Activated naive CD4-positive, alpha-beta T cell treated with anti-CD3 and anti-CD28 coated beads, Interleukin-2, amount 50 U/mL, for 72 hours (primary cell): ENCODE measurements at regions not wholly inside any gene's neighbourhood (a gene's known extent, or its start where the extent isn't known, plus 50 kb on each side); places are given as distances from the start of the nearest gene placed in this dataset.

Experiments
- ATAC-seq, 2 donors: fragments of 150-1000 bp; cut with Tn5 transposase; 2 replicates each; pipeline ENCODE4 v1.10.0; 2021; ENCODE audit warnings: mild to moderate bottlenecking in 2 of 2, moderate library complexity in 2 of 2
- DNase-seq, 2 donors: peaks; one replicate each; pipeline ENCODE4 v3.0.0; 2021 to 2022; ENCODE audit warnings: low spot score in 2 of 2
- H3K27ac Mint-ChIP-seq, 2 donors: one replicate each; pipeline ENCODE4 v1.8.0; 2022; ENCODE audit warnings: mild to moderate bottlenecking in 2 of 2, mixed read lengths in 2 of 2
- H3K36me3 Mint-ChIP-seq, 2 donors: one replicate each; pipeline ENCODE4 v1.8.0; 2022; ENCODE audit warnings: mixed read lengths in 2 of 2
- H3K9me3 Mint-ChIP-seq, 2 donors: one replicate each; pipeline ENCODE4 v1.8.0; 2022; ENCODE audit warnings: mixed read lengths in 2 of 2

DNA sequence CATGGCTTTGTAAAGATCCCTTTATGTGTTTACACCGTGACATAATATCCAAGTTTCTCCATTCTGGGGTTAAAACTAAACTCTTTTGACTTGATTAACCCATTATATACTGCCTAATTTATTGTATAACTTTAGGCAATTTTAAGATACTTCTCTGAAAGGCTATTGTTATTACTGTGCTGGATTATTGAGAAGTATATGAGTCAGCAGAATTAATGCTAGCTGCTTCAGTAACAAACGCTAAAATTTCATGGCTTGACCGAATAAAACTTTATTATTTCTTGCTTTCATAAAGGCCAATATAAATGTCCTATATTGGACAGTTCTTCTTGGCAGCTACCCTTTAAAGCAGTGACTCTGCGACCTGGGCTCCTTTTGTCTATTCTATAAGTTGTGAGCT, 853.9 kb downstream of the SORCS3 start:
- Mint-ChIP-seq H3K36me3 (no peaks in the 10 kb centered on the region), H3K27ac (no peak overlapping the region), H3K9me3 (peaks cover 0 to 4% of the 10 kb centered on the region in 2 donors)
- DNase-seq (no peak), ATAC-seq (no peak)

DNA sequence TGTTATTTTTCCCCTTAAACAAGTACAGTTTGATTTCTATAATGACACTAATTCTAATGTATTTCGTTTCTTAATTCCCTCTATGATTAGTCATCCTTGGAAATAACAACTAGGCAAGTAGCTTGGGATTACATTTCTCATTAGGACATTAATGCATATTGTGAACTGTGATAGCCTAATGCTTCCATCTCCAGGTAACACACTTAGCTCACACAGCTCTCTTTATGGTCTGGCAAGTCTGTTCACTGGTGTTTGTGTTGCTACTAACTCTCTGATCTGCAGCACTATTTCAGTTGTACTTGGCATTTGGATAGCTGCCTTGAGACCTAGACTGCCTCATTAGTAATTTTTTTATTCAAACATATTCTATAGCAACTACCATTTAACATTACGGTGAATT, 853.2 kb downstream of the SORCS3 start:
- Mint-ChIP-seq H3K9me3 (peaks cover 0 to 4% of the 10 kb centered on the region in 2 donors), H3K36me3 (no peaks in the 10 kb centered on the region), H3K27ac (no peak overlapping the region)
- no peak for DNase-seq
- no peak for ATAC-seq

GRCh38 chr10:105473170-105473569, 832.1 kb downstream of the SORCS3 start:
- ATAC-seq, result no peak
- Mint-ChIP-seq H3K27ac (no peak overlapping the region), H3K9me3 (peaks cover 0 to 7% of the 10 kb centered on the region in 2 donors), H3K36me3 (no peaks in the 10 kb centered on the region)
- no peak for DNase-seq

DNA sequence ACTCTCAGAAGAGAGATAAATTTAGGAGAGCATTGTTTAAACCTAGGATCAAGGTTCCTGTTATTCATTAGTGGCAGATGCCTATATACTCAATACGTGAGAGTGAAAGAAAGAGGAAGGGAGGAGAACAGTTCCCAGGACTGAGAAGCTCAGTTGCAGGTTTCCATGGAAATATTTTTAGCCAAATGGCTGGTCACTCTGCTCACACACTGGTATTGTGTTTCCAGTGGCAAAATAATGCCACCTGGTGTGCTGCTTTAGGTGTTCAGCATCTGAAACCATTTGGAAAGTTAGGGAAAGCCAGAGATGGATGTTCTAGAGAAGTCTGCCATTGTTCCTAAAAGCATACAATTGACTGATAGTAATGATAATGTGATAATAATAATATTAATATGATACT, 827.7 kb downstream of the SORCS3 start:
- Mint-ChIP-seq H3K9me3 (peaks cover 0 to 5% of the 10 kb centered on the region in 2 donors), H3K27ac (no peak overlapping the region), H3K36me3 (no peaks in the 10 kb centered on the region)
- no peak for ATAC-seq
- DNase-seq, result no peak

DNA sequence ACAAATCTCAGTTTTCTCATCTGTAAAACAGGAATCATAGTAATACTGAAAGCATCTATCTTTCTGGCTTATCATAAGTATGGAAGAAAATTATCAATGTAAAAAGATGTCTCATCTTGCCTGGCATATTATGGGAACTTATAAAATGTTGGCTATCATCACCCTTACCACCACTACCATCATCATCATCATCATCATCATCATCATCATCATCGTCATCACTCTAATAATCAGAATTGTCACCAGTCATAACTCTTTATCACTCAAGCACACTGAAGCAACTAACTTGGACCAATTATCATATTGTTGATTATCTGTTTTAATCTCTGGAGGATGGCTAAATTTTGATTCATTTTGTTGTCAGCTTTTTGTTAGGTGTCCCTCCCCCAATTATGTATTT, 825.4 kb downstream of the SORCS3 start:
- ATAC-seq (no peak), DNase-seq (no peak)
- Mint-ChIP-seq H3K27ac (no peak overlapping the region), H3K9me3 (peaks cover 11 to 15% of the 10 kb centered on the region in 2 donors), H3K36me3 (no peaks in the 10 kb centered on the region)

GRCh38 chr10:105434970-105435369, 793.9 kb downstream of the SORCS3 start:
- Mint-ChIP-seq H3K27ac (no peak overlapping the region), H3K36me3 (no peaks in the 10 kb centered on the region), H3K9me3 (peaks cover 0 to 4% of the 10 kb centered on the region in 2 donors)
- ATAC-seq (no peak), DNase-seq (no peak)

DNA sequence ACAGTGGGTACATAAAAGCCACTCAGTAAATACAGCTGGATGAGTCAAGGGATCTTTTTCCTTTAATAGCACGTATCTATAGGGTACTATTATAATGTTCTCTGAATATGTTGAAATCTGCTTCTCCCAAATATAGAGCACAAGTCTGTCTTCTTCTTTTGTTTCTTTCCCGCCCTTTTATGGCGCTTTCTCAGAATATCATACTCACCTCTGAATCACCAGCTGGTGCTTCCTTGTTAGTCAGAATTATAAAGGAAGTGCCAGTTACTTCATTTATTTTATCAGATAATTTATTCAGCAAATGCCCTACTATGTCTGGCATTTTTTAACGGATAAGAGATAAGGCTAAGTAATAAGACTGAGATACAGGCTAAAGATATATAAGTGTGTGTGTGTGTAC, 772.9 kb downstream of the SORCS3 start:
- DNase-seq (no peak), ATAC-seq (no peak)
- Mint-ChIP-seq H3K27ac (no peak overlapping the region), H3K36me3 (no peaks in the 10 kb centered on the region), H3K9me3 (peaks cover 3 to 7% of the 10 kb centered on the region in 2 donors)

GRCh38 chr10:105409370-105409769, 768.3 kb downstream of the SORCS3 start:
- DNase-seq (no peak), ATAC-seq (no peak)
- H3K27ac Mint-ChIP-seq, result no peak overlapping the region
- peaks cover 0 to 6% of the 10 kb centered on the region in 2 donors for H3K36me3 Mint-ChIP-seq
- peaks cover 0 to 5% of the 10 kb centered on the region in 2 donors for H3K9me3 Mint-ChIP-seq

DNA sequence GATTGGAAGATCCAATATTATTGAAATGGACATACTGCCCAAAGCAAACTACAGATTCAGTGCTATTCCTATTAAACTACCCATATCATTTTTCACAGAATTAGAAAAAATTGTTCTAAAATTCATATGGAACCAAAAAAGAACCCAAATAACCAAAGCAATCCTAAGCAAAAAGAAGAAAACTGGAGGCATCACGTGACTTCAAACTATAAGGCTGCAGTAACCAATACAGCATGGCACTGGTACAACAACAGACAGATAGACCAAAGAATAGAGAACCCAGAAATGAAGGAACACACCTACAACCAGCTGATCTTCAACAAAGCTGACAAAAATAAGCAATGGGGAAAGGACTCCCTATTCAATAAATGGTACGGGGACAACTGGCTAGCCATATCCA, 765.4 kb downstream of the SORCS3 start:
- DNase-seq (no peak), ATAC-seq (no peak)
- Mint-ChIP-seq H3K36me3 (peaks cover 0 to 6% of the 10 kb centered on the region in 2 donors), H3K9me3 (peaks cover 3 to 10% of the 10 kb centered on the region in 2 donors), H3K27ac (no peak overlapping the region)

GRCh38 chr10:105398202-105398601, 757.1 kb downstream of the SORCS3 start:
- Mint-ChIP-seq H3K36me3 (no peaks in the 10 kb centered on the region), H3K9me3 (peaks cover 5 to 9% of the 10 kb centered on the region in 2 donors), H3K27ac (no peak overlapping the region)
- ATAC-seq (no peak), DNase-seq (no peak)

DNA sequence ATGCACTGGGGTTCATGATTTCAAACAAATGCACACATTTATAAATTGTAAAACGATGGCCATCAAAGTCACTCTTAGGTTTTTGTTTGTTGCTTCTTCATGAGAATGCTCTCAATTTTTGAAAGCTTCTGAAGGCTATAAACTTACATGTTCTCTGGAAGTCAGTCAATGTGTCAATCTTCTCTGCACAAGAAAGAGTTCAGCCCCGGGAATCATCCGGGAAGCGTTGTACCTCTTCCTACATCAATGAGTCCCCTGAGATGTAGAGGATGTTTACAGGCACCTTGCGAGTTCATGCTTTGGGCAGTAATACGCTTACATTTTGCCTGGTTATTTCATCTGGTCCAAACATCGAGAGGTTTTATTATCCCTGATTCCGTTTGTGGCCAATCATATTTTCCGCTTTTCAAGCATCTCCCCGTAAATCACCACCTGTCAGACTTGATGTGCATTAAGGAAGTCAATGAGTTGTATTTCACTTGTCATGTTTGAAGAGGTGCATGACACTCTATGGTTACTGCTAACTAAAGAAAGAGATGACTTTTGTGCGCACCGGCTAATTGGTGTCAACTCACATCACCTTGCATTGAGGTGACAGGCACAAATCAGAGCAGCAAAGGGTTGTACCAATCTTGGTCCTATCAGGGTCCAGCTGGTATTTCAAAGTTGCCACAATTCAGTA, 750.7 kb downstream of the SORCS3 start:
- Mint-ChIP-seq H3K9me3 (no peaks in the 10 kb centered on the region), H3K36me3 (no peaks in the 10 kb centered on the region), H3K27ac (no peak overlapping the region)
- DNase-seq (no peak), ATAC-seq (no peak)

- DNase-seq (no peak), ATAC-seq (no peak)
- peaks cover 0 to 5% of the 10 kb centered on the region in 2 donors for H3K9me3 Mint-ChIP-seq
- no peak overlapping the region for H3K27ac Mint-ChIP-seq
- no peaks in the 10 kb centered on the region for H3K36me3 Mint-ChIP-seq
These were observed 746.9 kb downstream of the SORCS3 start for GRCh38 chr10:105387971-105388370.

- DNase-seq (no peak), ATAC-seq (no peak)
- Mint-ChIP-seq H3K27ac (no peak overlapping the region), H3K36me3 (no peaks in the 10 kb centered on the region), H3K9me3 (peaks cover 0 to 5% of the 10 kb centered on the region in 2 donors)
These were observed 742.9 kb downstream of the SORCS3 start for GRCh38 chr10:105383978-105384377.

DNA sequence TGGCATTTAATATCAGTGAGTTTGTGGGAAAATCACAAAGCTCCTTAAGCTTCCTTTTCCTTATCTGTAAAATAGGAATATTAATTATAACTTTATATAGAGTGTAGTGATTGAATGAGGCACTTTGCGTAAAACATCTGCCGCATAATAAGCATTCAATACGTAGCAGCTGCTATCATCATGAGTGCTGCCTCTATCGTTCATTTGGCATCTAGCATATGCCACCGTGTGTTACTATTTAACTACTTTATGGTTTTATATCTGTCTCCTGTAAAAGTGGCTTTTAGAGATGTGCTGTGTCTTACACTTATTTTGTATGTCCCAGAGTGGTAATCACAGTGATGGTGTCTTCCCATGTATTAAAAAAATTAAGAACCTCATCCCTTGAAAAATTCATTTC, 729.6 kb downstream of the SORCS3 start:
- DNase-seq, result no peak
- Mint-ChIP-seq H3K36me3 (peaks cover 0 to 6% of the 10 kb centered on the region in 2 donors), H3K27ac (no peak overlapping the region), H3K9me3 (peaks cover 0 to 18% of the 10 kb centered on the region in 2 donors)
- no peak for ATAC-seq

DNA sequence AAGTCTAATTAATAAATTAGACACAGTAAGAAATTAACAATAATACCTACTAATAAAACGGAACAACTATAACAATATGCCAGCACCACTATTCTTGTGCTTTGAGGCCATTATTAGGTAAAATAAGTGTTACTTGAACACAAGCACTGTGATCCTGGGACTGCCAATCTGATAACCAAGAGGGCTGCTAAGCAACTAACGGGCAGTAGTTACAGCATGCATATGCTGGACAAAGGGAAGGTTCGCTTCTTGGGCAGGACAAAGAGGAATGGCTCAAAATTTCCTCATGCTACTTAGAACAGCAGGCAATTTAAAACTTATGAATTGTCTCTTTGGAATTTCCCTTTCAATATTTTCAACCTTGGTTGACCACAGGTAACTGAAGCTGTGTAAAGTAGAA, 718.6 kb downstream of the SORCS3 start:
- ATAC-seq (no peak), DNase-seq (no peak)
- Mint-ChIP-seq H3K27ac (no peak overlapping the region), H3K36me3 (no peaks in the 10 kb centered on the region), H3K9me3 (peaks cover 0 to 11% of the 10 kb centered on the region in 2 donors)

GRCh38 chr10:105358911-105359310, 717.8 kb downstream of the SORCS3 start:
- ATAC-seq, result no peak
- no peak for DNase-seq
- H3K27ac Mint-ChIP-seq, result no peak overlapping the region

GRCh38 chr10:105356626-105357025, 715.5 kb downstream of the SORCS3 start:
- no peaks in the 10 kb centered on the region for H3K36me3 Mint-ChIP-seq
- ATAC-seq (no peak), DNase-seq (no peak)
- no peak overlapping the region for H3K27ac Mint-ChIP-seq
- no peaks in the 10 kb centered on the region for H3K9me3 Mint-ChIP-seq

More at GRCh38 chr10:105358911-105359310, 717.8 kb downstream of the SORCS3 start:
- Mint-ChIP-seq H3K9me3 (peaks cover 0 to 5% of the 10 kb centered on the region in 2 donors), H3K36me3 (no peaks in the 10 kb centered on the region)

GRCh38 chr10:105354010-105354409, 712.9 kb downstream of the SORCS3 start:
- no peaks in the 10 kb centered on the region for H3K36me3 Mint-ChIP-seq
- ATAC-seq, result no peak
- DNase-seq, result no peak
- no peak overlapping the region for H3K27ac Mint-ChIP-seq
- no peaks in the 10 kb centered on the region for H3K9me3 Mint-ChIP-seq
